Caki2 (cell line): ENCODE measurements at regions not wholly inside any gene's neighbourhood (a gene's known extent, or its start where the extent isn't known, plus 50 kb on each side); places are given as distances from the start of the nearest gene placed in this dataset.
"Not testable (repeated sequence)": the region's sequence is repeated elsewhere in the genome, so short reads cannot be mapped to it uniquely, and the experiment has no call there.

Experiments used
- DNase-seq: peaks from one replicate; pipeline ENCODE4 v3.0.0-alpha.2; 2015; ENCODE audit warnings: low read depth
- in situ Hi-C: cut with HindIII; loops from 2 replicates; pipeline ENCODE4 v1.10.0; 2016; ENCODE audit warnings: low sequenced_read_pairs, low pct_unique_long_range_greater_than_20kb, mixed read lengths

DNA sequence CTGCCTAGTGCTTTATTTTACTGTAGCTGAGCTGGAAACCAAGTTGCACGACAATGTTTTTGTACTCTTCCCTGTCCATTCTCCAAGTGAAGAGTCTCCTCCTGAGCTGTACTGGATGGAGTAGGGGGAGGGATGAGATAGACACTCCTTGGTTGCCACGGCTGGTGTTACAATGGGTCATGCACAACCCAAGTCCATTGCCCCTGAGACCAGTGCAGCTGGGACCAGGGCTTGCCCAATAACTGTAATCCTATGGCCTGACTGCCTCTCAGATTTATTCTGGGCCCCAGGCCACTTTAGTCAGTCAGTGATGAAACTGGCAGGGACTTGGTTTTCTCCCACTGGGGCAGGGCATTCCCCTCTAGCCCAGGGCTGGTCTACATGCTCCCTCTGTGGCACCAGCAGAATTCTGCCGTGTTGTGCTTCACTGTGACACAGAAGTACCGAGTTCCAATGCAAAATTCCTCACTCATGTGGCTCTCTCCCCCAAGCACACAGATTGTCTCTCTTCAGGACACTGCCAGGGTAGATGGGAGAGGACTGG, 203.3 kb upstream of the PCDH18 start:
- in situ Hi-C loops = no loop called here
- DNase-seq = no peak

DNA sequence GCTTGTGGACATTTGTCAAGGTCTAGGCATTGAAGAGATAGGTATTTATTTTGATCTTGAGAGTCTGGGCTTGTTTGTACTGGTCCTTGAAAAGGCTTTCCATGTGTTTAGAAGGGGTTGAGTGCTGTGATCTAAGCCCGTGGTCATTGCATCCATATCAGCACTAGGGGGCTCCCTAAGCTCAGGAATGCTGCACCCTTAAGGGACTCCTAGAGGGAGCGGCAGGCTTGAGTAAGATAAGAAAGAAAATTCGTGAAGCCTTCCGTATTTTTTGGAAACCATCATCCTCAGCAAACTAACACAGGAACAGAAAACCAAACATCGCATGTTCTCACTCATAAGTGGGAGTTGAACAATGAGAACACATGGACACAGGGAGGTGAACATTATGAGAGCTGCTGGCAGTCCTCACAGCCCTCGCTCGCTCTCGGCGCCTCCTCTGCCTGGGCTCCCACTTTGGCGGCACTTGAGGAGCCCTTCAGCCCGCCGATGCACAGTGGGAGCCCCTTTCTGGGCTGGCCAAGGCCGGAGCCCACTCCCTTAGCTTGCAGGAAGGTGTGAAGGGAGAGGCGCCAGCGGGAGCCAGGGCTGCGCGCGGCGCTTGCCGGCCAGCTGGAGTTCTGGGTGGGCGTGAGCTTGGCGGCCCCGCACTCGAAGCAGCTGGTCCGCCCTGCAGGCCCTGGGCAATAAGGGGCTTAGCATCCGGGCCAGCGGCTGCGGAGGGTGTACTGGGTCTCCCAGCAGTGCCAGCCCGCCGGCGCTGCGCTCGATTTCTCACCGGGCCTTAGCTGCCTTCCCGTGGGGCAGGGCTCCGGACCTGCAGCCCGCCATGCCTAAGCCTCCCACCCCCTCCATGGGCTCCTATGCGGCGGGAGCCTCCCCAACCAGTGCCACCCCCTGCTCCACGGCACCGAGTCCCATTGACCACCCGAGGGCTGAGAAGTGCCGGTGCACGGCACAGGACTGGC, 201.2 kb upstream of the PCDH18 start:
- in situ Hi-C loops = not testable (repeated sequence)
- DNase-seq = peak; percentile 6

DNA sequence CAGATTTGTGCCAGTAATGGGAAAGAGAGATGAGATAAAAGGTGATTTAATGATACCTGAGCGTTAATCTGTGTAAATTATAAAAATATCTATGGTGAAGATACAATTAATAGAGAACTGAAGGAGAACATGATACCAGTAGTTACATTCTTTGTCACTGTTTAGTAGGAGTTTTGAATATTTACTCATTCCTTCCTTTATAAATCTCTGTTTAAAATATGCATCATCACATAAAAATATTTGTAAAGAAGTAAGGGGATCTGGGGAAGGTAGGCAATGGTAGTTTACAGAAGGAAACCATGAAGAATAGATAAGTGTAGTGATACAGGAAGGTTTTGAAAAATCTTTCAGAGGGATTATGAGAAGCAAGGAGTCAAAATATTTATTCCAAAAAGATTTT, 190.6 kb upstream of the PCDH18 start:
- DNase-seq = no peak
- in situ Hi-C loops = no loop called here

DNA sequence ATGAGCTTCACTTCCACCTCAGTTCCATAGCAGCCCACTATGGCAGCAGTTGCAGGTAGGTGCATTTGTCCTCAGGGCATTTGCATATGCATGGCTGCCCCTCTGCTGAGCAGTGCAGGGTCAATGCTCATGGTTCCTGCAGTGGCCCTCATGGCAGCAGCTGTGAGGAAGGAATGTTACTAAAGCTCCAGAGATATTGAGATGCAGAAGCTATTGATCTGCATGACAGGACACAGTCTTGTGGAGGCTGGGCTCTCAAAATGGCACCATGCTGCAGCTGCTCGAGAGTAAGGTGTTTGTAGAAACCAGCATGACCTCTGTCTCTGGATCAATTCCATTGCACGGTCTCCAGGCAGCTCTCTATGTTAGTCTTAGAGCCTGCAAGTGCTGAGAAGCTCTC, 179.2 kb upstream of the PCDH18 start:
- in situ Hi-C loops = no loop called here
- DNase-seq = no peak

DNA sequence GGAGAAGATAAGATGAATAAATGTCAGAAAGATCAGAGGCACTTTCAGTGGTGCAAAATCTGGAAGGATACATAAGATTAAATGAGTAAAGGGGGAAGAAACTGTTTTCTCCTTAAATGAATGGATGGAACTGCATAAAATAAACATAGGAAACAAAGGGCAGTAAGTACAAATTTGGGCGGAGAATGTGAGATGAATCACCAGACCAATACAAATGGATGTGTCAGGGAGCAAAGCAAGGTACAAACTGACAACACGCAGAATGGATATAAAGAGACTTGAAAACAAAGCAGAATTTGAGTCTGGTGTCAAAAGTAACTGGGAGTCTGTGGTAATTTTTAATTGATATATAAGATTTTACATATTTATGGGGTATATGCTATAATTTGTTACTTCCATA, 175.3 kb upstream of the PCDH18 start:
- in situ Hi-C loops = no loop called here

DNA sequence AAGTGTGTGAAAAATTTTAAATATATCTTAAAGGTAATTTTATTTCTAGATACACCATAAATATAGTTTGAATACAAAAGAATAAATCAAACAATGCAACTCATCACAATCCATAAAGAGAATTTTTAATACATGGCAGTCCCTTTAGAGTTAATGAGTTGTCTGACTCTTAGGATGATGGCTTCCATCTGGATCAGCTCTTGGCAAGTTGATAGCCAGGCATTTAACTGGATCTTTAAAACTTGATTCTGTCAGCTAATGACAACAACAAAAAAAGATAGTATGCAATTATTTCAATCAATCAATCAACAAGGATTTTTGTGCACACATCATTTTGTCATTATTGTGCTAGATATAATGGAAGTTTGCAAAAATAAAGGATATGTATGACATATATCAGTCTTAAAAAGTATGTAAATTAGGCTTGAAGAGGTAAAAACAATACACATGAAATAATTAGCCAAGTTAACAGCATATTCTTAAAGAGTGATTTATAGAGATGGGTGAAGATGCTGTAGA, 174.9 kb upstream of the PCDH18 start:
- DNase-seq = no peak
- in situ Hi-C loops = no loop called here

More for the DNA sequence above, 175.3 kb upstream of the PCDH18 start:
- DNase-seq = no peak

DNA sequence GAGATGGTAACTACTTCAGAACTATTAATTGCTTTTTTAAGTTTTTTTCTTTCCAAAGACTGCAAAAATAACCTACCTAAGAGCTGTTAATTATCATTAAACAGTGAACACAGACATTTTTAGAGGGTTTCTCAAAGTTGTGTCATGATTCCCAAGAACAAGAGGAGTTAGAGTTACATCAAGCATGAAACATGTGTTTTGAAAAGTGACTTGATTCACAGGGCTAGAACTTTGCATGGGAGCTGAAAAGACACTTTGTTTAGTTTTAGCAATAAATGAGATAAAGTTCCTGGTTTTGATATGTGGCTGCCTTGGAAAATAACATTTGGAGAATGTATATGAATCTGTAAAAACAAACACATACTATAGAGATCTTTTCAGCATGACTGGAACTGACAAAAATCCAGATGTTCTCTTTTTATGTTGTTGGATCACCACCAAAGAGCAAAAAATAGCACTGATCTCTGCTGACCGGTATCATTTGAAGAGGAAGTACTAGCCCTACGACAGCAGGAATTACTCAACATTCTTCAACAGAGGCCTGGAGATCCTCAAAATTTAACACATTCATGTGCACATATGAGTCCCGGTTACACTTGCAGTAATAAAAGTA, 173.0 kb upstream of the PCDH18 start:
- no peak for DNase-seq
- in situ Hi-C loops = no loop called here

DNA sequence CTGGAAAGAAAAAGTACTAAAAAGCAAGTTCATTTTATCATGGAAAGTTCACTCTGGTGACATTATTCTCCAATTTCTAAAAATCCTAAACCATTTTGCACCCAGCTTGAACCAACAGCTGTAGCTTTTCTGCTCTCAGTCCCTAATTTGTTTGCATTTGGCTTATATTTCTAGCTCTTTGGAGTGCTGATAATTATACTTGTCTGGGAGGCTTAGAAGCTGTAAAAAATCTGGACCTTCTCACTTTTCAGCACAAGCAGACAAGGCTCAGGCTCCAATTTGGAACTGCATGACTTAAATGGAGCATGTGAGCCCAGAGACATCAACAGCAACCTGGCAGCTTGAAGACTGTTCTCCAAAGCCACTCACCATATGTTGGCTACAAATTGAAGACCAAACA, 170.9 kb upstream of the PCDH18 start:
- DNase-seq = no peak
- in situ Hi-C loops = no loop called here

DNA sequence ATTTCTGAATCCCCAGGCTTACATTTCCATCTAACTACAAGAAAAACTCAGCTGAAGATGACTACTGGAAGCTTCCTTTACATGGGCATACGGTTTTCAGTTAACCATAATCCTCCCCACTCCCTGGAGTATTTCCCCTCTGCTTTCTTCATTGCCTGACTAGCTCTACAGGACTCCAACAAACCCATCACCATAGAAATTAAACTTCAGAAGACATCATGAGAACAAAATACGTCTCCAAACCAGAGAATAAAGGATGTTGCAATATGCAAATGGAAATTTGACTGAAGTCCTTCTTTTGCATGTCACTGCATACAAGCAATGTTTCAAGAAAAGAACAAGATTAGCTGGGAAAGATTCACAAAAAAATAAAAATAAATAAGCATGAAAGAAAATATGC, 170.2 kb upstream of the PCDH18 start:
- in situ Hi-C loops = no loop called here
- no peak for DNase-seq

DNA sequence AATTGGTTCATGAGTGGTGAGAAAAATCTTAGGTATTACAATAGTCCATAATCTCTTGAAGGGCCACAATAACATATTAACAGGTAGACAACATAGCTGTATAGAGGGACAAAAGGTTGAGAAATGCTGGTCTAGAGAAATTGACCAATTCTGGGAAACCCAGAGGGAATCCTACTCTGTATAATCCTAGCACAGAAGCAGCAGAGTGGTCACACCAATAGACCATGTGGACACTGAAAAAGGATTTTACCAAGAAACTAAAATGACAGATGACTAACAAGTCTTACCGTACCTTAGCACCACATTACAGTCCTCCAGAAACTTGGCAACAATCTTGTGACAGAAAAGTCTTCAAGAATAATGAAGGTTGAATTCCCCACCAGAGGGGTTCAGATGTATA, 169.1 kb upstream of the PCDH18 start:
- DNase-seq = no peak
- in situ Hi-C loops = no loop called here

DNA sequence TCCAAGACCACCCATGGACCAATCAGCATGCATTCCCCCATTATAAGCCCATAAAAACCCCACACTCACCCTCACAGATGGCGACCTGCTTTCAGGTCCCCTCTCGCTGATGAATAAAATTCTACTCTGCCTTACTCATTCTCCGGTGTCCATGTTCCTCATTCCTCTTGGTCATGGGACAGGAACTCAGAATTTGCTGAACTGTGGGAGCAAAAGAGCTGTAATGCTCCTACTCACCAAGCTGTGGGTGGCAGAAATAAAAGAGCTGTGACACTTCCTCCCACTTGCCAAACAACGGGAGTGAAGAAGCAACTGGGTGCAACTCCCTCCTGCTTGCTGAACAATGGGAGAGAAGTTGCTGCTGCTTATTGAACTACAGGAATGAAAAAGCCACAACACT, 168.5 kb upstream of the PCDH18 start:
- in situ Hi-C loops = no loop called here
- no peak for DNase-seq

DNA sequence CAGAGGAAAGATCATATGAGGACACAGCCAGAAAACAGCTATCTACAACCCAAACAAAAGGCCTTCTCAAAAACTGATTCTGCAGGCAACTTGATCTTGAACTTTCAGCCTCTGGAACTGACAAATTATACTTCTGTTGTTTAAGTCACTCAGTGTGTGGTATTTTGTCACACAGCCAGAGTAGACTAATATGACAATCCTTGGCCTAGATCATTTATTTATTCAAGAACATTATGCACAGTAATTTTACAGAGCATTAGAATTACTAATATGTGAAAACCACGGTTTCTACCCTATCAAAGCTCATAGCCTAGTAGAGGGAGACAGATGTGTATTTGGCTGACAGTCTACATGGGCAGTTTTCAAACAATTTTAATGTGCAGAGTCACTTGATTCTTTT, 167.8 kb upstream of the PCDH18 start:
- in situ Hi-C loops = no loop called here
- DNase-seq = no peak

DNA sequence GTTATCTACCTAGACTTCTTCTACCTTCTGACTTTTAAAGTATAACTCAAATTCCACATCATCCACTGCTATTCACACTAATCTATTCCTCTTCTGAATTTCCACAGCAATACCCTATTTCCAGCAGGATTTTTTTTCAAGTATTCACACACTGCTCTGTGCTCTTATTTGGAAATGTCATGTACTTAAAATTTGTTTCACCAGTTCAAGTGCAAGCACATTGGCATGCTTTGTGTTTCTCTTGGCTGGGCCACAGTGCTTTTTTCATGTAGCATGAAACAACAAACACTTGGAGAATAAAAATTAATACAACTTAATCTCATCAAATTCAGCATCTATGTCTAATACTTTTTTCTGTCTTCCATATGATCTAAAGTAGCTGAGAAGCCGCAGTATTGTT, 161.8 kb upstream of the PCDH18 start:
- in situ Hi-C loops = no loop called here
- DNase-seq = no peak

DNA sequence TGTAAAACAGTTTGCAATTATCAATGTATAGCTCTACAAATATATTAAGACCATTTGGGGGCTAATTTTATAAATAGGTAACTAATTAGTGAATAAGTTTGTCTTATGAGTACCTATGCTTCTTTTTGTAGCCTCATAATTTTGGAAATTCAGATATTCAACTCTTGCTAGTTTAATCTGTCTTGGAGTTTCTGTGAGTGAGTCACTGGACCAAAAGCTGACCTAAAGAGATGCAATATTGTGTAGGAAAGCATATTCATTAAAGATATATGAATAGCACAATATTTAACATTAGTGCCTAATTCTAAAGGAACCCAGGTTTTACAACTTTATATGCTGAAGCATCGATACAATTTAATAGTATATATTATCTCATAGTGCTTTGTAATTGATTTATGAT, 161.3 kb upstream of the PCDH18 start:
- in situ Hi-C loops = no loop called here
- DNase-seq = no peak

DNA sequence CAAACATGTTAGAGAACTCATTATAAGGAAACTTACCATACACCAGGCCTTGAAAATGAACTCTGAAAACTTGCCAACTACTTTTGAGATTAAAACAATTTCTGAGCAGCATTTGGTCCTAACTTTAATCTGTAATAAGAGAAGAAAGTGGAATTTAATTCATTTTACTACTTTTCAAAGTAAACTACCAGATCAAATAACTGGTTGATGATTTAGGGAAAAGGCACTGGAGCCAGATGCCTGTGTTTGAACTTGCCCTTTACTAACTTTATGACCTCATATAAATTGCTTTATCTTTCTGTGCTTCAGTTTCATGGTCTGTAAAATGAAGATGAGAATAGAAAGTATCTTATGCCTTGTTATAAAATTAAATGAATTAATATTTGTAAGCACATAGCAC, 159.9 kb upstream of the PCDH18 start:
- in situ Hi-C loops = no loop called here
- no peak for DNase-seq

DNA sequence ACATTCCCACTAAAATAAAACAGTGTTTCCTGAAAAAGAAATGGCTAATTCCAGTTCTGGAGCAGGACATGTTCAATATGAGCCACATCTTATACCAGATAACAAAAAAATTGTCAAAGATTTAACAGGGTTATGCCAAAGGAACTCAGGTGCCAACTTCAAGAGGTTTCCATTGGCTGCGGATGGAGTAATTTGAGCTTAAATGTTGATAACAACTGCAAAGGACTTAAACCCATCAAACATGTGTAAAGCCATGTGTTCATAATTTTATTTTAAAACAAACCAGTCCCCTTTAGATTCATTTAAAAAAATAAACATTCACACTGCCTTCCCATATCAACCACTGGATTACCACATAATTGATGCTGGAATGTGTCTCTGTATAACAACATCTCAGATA, 156.4 kb upstream of the PCDH18 start:
- no peak for DNase-seq
- in situ Hi-C loops = no loop called here

DNA sequence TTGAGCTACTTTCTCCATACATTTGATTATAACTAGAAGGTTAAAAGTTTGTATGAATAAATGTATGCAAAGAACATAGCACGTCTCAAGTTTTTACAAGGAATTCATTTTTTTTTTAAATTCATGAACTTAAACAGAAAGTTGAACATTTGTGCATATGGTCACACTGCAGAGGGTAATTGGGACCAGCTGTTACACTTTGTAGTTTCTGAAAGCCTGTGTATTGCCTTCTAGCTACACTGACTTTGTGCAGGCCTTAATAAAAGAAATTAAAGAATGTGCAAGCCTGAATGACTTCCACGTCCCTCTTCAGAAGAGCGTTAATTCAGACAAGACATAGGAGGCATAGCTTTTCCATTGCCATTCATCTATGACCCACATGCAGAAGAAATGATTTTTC, 153.1 kb upstream of the PCDH18 start:
- in situ Hi-C loops = no loop called here
- no peak for DNase-seq

DNA sequence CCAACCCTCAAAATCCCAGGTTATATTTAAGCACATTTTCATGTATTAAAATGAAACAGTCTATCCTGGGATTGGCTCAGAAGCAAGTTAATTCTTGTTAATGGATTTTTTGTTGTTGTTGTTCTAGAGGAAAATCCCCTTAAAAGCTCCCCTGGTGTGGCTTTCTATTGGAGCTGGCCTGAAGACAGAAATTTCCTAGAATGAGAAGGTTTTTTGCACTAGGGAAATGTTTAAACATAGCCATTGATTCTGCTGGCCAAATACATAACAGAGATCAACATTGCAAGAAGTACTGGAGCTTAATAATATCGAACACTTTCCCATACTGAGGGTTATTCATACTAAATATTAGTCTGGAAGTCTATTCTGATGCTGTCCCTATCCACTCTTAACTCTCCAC, 148.8 kb upstream of the PCDH18 start:
- in situ Hi-C loops = no loop called here
- no peak for DNase-seq

DNA sequence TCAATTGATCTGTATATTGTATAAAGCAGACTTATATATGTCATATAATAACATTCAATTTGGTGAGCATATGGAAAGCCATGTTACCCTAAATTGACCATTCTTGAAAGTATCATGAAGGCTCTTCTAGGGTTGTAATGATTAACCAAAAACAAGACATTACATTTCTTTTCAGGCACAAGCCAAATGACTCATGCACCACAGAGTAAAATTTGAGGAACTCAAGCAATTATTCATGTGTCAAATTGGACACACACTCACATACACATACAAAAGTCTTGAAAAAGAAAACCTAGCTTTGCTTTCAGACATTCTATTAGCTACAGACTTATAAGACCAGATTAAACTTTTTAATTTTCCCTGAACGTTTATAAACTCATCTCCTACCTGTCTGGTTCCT, 146.5 kb upstream of the PCDH18 start:
- peak; percentile 9 for DNase-seq

More for the DNA sequence above, 146.5 kb upstream of the PCDH18 start:
- in situ Hi-C loops = no loop called here
